Keratinocyte (primary cell): ENCODE measurements at regions not wholly inside any gene's neighbourhood (a gene's known extent, or its start where the extent isn't known, plus 50 kb on each side); places are given as distances from the start of the nearest gene placed in this dataset.

Experiments
- DNase-seq: peaks from one replicate; pipeline ENCODE4 v3.0.0-alpha.2; 2011; ENCODE audit warnings: low read depth, missing footprints, low spot score
- FAIRE-seq: peaks from 2 replicates; lab custom pipeline; 2011; peaks lifted over from hg19 to GRCh38; lab: Jason Lieb, UNC
- H2AFZ ChIP-seq: 2 replicates; pipeline ENCODE4 v1.6.0; 2012; ENCODE audit warnings: low read length, control low read depth, inconsistent platforms; ENCODE audit not compliant: control insufficient read depth
- H3K27ac ChIP-seq: 2 replicates; pipeline ENCODE4 v1.5.1; 2011; ENCODE audit warnings: low read length; ENCODE audit not compliant: control insufficient read depth, insufficient read depth
- H3K27me3 ChIP-seq: 3 replicates; pipeline ENCODE4 v1.6.0; 2011; ENCODE audit warnings: low read length; ENCODE audit not compliant: control insufficient read depth, insufficient read depth; ENCODE audit errors: extremely low read depth
- H3K36me3 ChIP-seq, 2 experiments: 2 replicates in 1 of 2; 3 replicates in 1 of 2; pipeline ENCODE4 v1.5.1; 2011; ENCODE audit warnings: low read length in 2 of 2, mild to moderate bottlenecking in 1 of 2; ENCODE audit not compliant: control insufficient read depth in 2 of 2, insufficient read depth in 2 of 2; ENCODE audit errors: extremely low read depth in 1 of 2
- H3K4me1 ChIP-seq: 3 replicates; pipeline ENCODE4 v1.5.1; 2011; ENCODE audit warnings: low read length; ENCODE audit not compliant: control insufficient read depth, insufficient read depth; ENCODE audit errors: extremely low read depth
- H3K4me2 ChIP-seq: 3 replicates; pipeline ENCODE4 v1.6.0; 2011; ENCODE audit warnings: low read depth, low read length; ENCODE audit not compliant: control insufficient read depth, insufficient read depth; ENCODE audit errors: extremely low read depth
- H3K4me3 ChIP-seq, 3 experiments: fragments of 200-600 bp in 1 of 3; sonication (generic) in 1 of 3; 2 replicates in 2 of 3; 3 replicates in 1 of 3; pipeline ENCODE4 v1.5.1; 2011 to 2016; ENCODE audit warnings: low read length in 3 of 3, mild to moderate bottlenecking in 3 of 3, control low read depth in 2 of 3, inconsistent platforms in 1 of 3, low read depth in 1 of 3, mixed read lengths in 1 of 3, mixed run types in 1 of 3, moderate library complexity in 1 of 3; ENCODE audit not compliant: control insufficient read depth in 2 of 3, insufficient read depth in 2 of 3; ENCODE audit errors: extremely low read depth in 1 of 3
- H3K79me2 ChIP-seq: 2 replicates; pipeline ENCODE4 v1.6.0; 2012; ENCODE audit warnings: low read length; ENCODE audit not compliant: control insufficient read depth, insufficient read depth
- H3K9ac ChIP-seq: 3 replicates; pipeline ENCODE4 v1.6.0; 2011; ENCODE audit warnings: low read length; ENCODE audit not compliant: control insufficient read depth, insufficient read depth; ENCODE audit errors: extremely low read depth
- H3K9me1 ChIP-seq: 3 replicates; pipeline ENCODE4 v1.6.0; 2011; ENCODE audit warnings: low read length; ENCODE audit not compliant: control insufficient read depth, insufficient read depth; ENCODE audit errors: extremely low read depth
- H3K9me3 ChIP-seq: 2 replicates; pipeline ENCODE4 v1.5.1; 2012; ENCODE audit warnings: low read depth, low read length; ENCODE audit not compliant: control insufficient read depth
- H4K20me1 ChIP-seq: 3 replicates; pipeline ENCODE4 v1.6.0; 2011; ENCODE audit warnings: low read length; ENCODE audit not compliant: control insufficient read depth, insufficient read depth; ENCODE audit errors: extremely low read depth
- EZH2 ChIP-seq: IDR thresholded peaks from one replicate; pipeline ENCODE4 v1.6.1; 2012; ENCODE audit warnings: inconsistent platforms, mild to moderate bottlenecking, low read length, moderate library complexity
- dilution Hi-C: fragments of 300-500 bp; cut with MboI; formaldehyde crosslinking; loops from one replicate; pipeline ENCODE4 v1.7.0; 2020; ENCODE audit warnings: low sequenced_read_pairs; ENCODE audit not compliant: extremely low pct_ligation_motif_present
- TF ChIP-seq, protein P1 (sequence below), 3 experiments: IDR thresholded peaks in 1 of 3; conservative IDR thresholded peaks in 1 of 3; optimal IDR thresholded peaks in 1 of 3; 2 replicates in 2 of 3; 3 replicates in 1 of 3; pipeline versions ENCODE3 to v1.5.1; 2011; ENCODE audit warnings: low read length in 3 of 3, mild to moderate bottlenecking in 3 of 3, moderate library complexity in 2 of 3, control low read depth in 1 of 3, inconsistent platforms in 1 of 3; ENCODE audit not compliant: insufficient read depth in 2 of 3; ENCODE audit errors: extremely low read depth in 1 of 3

DNA sequence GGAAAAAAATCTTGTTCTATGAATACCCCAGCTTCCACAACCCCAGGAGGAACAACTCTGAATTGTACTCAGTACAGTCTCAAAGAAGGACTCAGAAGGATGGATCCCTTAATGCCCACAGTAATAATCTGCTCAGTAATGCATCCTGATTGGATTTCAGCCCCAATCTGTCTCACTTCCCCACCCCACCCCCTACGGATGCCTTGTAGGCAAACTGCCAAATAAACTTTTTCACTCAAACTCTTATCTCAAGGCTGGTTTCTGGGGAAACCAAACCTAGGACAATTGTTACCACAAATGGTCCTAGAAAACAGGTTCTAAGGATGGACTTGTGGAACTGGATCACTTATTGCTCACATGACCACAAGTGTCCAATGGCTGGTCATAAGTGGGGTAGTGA lies 1021.8 kb upstream of the INTU start:
- Histone ChIP-seq H3K4me1 (no peaks in the 10 kb centered on the region), H3K9me1 (no peaks in the 10 kb centered on the region), H3K27me3 (no peaks in the 10 kb centered on the region), H3K9me3 (no peaks in the 10 kb centered on the region), H3K4me2 (no peak overlapping the region), H3K9ac (no peak overlapping the region), H3K79me2 (no peaks in the 10 kb centered on the region), H4K20me1 (no peaks in the 10 kb centered on the region), H3K4me3 (no peak overlapping the region), H3K27ac (no peak overlapping the region), H2AFZ (no peak overlapping the region), H3K36me3 (no peaks in the 10 kb centered on the region)
- TF ChIP-seq EZH2: no peak
- TF ChIP-seq, protein P1, sequence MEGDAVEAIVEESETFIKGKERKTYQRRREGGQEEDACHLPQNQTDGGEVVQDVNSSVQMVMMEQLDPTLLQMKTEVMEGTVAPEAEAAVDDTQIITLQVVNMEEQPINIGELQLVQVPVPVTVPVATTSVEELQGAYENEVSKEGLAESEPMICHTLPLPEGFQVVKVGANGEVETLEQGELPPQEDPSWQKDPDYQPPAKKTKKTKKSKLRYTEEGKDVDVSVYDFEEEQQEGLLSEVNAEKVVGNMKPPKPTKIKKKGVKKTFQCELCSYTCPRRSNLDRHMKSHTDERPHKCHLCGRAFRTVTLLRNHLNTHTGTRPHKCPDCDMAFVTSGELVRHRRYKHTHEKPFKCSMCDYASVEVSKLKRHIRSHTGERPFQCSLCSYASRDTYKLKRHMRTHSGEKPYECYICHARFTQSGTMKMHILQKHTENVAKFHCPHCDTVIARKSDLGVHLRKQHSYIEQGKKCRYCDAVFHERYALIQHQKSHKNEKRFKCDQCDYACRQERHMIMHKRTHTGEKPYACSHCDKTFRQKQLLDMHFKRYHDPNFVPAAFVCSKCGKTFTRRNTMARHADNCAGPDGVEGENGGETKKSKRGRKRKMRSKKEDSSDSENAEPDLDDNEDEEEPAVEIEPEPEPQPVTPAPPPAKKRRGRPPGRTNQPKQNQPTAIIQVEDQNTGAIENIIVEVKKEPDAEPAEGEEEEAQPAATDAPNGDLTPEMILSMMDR (optimal IDR thresholded peaks at IDR 0.05 in 1 of 3, IDR thresholded peaks at IDR 0.05 in 1 of 3, conservative IDR thresholded peaks at IDR 0.05 in 1 of 3; ENCODE audit: extremely low read depth in 1 of 3, insufficient read depth in 2 of 3, low read length in 3 of 3): no peak
- DNase-seq (no peak), FAIRE-seq (no peak)
- dilution Hi-C loops: no loop called here

DNA sequence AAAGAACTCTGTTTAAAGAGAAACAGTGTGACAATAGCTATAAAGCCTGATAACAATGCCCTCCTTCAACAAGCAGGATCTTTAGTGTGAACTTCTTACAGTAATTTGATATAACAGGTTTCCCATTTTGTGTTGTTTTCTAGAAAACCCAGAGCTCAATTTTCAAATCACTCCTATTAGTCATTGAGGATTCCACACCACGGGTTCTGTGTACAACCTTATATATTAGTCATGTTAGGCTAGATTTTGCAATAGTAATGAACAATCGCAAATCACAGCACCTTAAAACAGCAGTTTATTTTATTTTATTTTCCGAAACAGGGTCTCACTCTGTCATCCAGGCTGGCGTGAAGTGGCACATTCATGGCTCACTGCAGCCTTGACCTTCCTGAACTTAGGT lies 1020.9 kb upstream of the INTU start:
- Histone ChIP-seq H3K27me3 (no peaks in the 10 kb centered on the region), H3K4me3 (no peak overlapping the region), H2AFZ (no peak overlapping the region), H3K9ac (no peak overlapping the region), H3K79me2 (no peaks in the 10 kb centered on the region), H3K4me1 (no peaks in the 10 kb centered on the region), H3K27ac (no peak overlapping the region), H3K4me2 (no peak overlapping the region), H3K9me3 (no peaks in the 10 kb centered on the region), H3K36me3 (no peaks in the 10 kb centered on the region), H3K9me1 (no peaks in the 10 kb centered on the region), H4K20me1 (no peaks in the 10 kb centered on the region)
- no peak for TF ChIP-seq EZH2
- TF ChIP-seq, protein P1 (optimal IDR thresholded peaks at IDR 0.05 in 1 of 3, IDR thresholded peaks at IDR 0.05 in 1 of 3, conservative IDR thresholded peaks at IDR 0.05 in 1 of 3; ENCODE audit: extremely low read depth in 1 of 3, insufficient read depth in 2 of 3, low read length in 3 of 3): no peak
- DNase-seq: no peak
- dilution Hi-C loops: no loop called here
- no peak for FAIRE-seq
